GM19043 (cell line): ENCODE measurements at regions not wholly inside any gene's neighbourhood (a gene's known extent, or its start where the extent isn't known, plus 50 kb on each side); places are given as distances from the start of the nearest gene placed in this dataset.
"Not testable (repeated sequence)": the region's sequence is repeated elsewhere in the genome, so short reads cannot be mapped to it uniquely, and the experiment has no call there.

Experiments used
- ATAC-seq: cut with Tn5 transposase; IDR thresholded peaks from one replicate; pipeline ENCODE4 v1.9.1; 2021; ENCODE audit warnings: low read depth; ENCODE audit not compliant: unreplicated experiment

- no peak for ATAC-seq
Observed at GRCh38 chr1:232423591-232423990, 206.3 kb downstream of the SIPA1L2 start.

- no peak for ATAC-seq
Observed at GRCh38 chr1:232422898-232423297, 207.0 kb downstream of the SIPA1L2 start.

- ATAC-seq: no peak
Observed at GRCh38 chr1:232422098-232422497, 207.8 kb downstream of the SIPA1L2 start.

GRCh38 chr1:232421143-232421796 lies 208.7 kb downstream of the SIPA1L2 start:
- ATAC-seq: no peak

GRCh38 chr1:232417636-232418248 lies 212.2 kb downstream of the SIPA1L2 start:
- ATAC-seq: no peak

- ATAC-seq: no peak
Observed at GRCh38 chr1:232416026-232416568, 213.8 kb downstream of the SIPA1L2 start.

- not testable (repeated sequence) for ATAC-seq
Observed at GRCh38 chr1:232415481-232415880, 214.5 kb downstream of the SIPA1L2 start.

GRCh38 chr1:232414100-232414499 lies 215.8 kb downstream of the SIPA1L2 start:
- ATAC-seq: no peak

GRCh38 chr1:232413674-232414073 lies 216.3 kb downstream of the SIPA1L2 start:
- no peak for ATAC-seq

GRCh38 chr1:232409584-232409983 lies 220.3 kb downstream of the SIPA1L2 start:
- no peak for ATAC-seq

GRCh38 chr1:232407120-232407519 lies 222.8 kb downstream of the SIPA1L2 start:
- no peak for ATAC-seq

- ATAC-seq: no peak
Observed at GRCh38 chr1:232405781-232406180, 224.2 kb downstream of the SIPA1L2 start.

GRCh38 chr1:232404981-232405731 lies 224.8 kb downstream of the SIPA1L2 start:
- ATAC-seq: no peak

- no peak for ATAC-seq
Observed at GRCh38 chr1:232404227-232404626, 225.7 kb downstream of the SIPA1L2 start.

- ATAC-seq: no peak
Observed at GRCh38 chr1:232403017-232403714, 226.8 kb downstream of the SIPA1L2 start.

- no peak for ATAC-seq
Observed at GRCh38 chr1:232398823-232399222, 231.1 kb downstream of the SIPA1L2 start.

GRCh38 chr1:232393444-232394146 lies 236.3 kb downstream of the SIPA1L2 start:
- no peak for ATAC-seq

- no peak for ATAC-seq
Observed at GRCh38 chr1:232393010-232393409, 236.9 kb downstream of the SIPA1L2 start.

GRCh38 chr1:232390590-232390989 lies 239.3 kb downstream of the SIPA1L2 start:
- no peak for ATAC-seq

GRCh38 chr1:232389744-232390143 lies 240.2 kb downstream of the SIPA1L2 start:
- ATAC-seq: no peak
